ENCODE measurements at regions not wholly inside any gene's neighbourhood (a gene's known extent, or its start where the extent isn't known, plus 50 kb on each side); places are given as distances from the start of the nearest gene placed in this dataset.
"Not testable (repeated sequence)": the region's sequence is repeated elsewhere in the genome, so short reads cannot be mapped to it uniquely, and the experiment has no call there.

DNA sequence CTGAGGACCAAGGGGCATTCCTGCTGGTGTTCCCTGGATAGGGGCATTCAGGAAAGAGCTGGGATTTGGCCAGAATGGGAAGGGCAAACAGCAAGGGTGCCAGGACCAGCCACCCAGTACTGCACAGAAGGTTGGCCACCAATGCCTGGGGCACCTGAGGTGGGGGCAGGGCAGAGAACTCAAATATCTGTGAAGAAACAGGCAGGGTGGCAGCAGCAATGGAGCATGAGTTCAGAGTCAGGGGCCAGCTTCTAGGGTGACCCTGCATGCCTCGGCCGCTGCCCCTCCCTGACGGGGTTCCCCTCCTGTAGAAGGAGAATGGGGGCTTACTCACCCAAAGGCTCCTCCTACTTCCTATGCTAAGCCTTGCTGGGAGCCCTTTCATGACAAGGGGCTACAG lies 79.3 kb upstream of the SHANK2 start:
- DNase-seq: no peak

DNA sequence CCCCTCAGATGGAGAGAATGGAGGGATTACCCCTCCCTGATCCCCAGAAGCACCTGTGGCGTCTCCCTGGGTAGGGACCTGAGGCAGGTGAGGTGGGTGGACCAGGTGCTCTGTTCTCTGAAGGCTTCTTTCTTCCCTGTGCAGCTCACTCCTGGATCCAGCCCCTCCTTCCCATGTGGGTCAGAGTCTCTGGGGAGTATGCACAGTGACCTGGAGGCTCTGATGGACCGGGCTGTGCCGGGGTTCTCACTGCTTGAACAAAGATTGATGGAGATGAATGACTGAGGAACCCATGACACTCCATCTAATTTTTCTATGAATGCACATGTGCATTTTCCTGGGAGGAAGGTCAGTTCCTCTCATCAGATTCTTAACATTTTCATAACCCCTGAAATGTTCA lies 78.6 kb upstream of the SHANK2 start:
- DNase-seq: no peak

DNA sequence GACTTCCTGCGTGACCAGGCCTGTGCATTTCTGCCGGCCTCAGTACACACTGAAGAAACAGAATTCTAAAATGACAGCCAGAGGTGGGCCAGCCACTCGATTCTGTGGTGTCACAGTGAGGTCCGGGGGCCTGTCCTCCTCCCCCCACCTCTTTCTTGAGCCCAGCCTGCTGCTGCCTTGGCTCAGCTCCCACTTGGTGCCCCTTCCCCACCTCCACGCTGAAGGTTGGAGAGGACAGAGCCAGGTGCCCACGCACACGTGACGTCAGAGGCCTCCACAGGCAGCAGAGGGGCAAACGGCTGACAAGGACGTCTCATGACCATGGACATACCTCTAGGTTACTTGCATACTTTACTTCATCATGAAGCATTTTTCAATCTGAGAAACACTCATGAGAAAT lies 78.0 kb upstream of the SHANK2 start:
- DNase-seq: no peak

DNA sequence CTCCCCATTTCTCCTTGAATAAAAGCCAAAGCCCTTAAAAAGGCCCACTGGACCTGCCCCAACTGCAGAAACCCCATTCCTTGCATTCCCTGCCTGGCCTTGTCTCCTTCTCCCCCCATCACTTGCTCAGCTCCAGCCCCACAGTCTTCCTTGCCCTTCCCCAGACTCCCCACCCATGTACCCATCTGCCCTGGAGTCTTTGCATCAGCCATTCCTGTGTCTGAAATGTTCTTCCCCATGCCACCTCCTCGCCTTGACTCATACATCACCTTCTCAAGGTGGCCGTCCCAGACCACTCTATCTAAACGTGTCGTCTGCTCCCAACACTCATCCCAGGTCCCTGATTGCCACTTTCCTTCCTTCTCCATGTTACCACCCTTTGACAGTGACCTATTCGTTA lies 77.4 kb upstream of the SHANK2 start:
- DNase-seq: no peak

DNA sequence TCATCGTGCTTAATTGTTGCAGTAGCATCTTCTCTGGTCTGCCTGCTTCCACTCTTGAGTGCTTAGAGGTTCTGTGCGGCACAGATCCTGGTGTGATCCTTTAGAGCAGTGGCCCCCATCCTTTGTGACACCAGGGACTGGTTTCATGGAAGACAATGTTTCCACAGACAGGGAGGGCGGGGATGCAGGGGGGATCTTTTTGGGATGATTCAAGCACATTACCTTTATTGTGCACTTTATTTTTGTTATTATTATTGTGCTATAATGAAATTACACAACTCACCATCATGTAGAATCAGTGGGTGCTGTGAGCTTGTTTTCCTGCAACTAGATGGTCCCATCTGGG lies 76.8 kb upstream of the SHANK2 start:
- DNase-seq: no peak

DNA sequence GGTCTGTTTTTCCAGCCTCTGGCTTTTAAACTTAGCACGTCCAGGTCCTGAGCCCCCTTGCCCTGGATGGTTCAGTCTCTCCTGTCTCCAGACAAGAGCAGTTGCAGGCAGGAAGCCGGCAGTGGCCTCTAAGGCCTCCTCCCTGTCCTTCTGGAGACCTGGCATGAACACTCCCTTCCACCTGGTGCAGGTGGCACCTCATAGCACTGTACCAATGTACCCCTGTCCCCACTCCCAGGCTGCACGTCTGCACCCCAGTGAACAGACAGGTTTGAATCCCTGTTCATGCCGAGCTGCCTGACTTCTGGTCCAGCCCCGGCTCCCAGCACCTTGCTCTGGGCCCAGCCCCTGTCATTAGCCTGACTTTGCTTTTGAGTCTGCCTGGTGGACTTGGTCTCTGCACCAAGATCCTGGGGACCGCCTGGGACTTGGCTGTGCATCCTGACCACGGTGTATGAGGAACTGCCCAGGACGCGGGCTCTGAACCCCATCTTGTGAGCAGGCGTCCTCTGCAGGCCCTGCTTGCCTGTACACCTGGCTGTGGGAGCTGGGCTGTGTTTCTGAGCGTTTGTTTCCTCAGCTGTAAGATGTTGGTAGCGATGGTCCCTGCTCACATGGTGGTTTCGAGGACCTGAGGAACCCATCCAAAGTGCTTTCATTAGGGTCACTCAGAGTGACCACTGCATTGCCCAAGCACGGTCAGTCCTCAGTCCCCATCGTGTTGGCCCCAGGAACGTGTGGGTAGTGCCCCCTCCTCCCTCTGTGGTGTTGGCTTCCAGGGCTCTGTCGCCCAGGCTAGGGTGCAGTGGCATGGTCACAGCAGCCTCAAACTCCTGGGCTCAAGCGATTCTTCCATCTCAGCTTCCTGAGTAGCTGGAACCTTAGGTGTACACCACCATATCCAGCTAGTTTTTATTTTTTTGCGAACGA lies 75.0 kb upstream of the SHANK2 start:
- DNase-seq: no peak

DNA sequence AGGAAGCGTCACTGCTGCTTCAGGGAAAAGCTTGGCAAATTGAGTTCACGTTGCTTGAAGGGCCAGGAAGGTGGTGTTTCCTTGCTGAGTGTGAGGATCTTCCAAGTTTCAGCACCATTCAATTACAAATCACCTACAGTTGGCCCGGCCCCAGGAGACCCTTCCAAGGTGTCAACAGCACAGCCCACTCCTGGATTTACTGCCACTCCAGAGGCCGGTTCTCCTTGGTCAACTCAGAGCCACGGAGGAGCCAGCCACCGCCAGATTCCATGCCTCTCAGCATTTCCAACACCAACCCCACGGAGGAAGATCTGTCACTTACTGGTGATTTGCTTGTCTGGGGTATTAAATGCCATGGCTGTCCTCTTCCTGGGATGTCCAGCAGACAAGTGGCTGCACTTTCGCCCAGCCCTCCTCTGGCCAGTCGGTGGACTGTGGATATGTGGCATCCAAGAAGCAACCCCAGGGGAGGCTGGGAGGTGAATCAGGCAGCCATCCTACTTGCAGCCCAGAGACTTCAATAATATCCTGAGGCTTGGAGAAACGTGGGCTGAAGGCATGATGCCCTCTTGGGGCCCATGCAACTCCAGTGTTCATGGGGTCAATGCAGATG lies 74.1 kb upstream of the SHANK2 start:
- DNase-seq: no peak

DNA sequence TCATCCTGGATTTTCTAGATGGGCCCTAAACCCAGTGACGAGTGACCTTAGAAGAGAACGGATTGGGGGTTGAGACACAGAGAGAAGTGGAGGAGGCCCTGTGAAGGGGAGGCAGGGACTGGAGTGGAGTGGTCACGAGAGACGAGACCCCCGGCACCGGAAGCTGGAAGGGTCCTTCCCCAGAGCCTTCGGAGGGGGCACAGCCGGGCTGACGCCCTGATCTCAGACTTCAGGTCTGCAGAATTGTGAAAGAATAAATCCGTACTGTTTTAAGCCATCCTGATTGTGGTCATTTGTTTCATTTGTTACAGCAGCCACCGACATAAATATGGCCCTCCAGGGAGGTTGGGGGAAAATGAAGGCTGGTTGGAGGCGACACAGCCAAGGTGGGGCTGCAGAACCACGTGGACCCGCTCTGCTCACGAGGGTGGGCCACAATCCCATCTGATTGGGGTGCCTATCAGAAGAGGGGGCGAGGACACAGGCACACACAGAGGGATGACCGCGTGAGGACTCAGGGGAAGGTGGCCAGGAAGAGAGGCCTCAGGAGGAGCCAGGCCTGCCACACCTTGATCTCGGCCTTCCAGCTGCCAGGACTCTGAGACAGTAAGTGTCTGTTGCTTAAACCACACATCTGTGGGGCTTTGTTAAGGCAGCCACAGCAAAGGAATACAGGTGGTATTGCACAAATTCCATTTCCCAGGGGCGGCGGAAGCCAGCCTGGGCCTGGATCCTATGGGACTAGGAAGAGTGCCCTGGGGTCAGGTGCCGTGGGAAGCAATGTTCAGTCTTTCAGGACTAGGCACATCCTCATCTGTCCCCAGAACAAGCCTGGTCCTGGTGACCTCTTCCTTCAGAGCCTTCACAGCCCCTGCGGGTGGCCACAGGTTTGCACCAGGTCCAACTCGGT lies 73.3 kb upstream of the SHANK2 start:
- DNase-seq: no peak

DNA sequence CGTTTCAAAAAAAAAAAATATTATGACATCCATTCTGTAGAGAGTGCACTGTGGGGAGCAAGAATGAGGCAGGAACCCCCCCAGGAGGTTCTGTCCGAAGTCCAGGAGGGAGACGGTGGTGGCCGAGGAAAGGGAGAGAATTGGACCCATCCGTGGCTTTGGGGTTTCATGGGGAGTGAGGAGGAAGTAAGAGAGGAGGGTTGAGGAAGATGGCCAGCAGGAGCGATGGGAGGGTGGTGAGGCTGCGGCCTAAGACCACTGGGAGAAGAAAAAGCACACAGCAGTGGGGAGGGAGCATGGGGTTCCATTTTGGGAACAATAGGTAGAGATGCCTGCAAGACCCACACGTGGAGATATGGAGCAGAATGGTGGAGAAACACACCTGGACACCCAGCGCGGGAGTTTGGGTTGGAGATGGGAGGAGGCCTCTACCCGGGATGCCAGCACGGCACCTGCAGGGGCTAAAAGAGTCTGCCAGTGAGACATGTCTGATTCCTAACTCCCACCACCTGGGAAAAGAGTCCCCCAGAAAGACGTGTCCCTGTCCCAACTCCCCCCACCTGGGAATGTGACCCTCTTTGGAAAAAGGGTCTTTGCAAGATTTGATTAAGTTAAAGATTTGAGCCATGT lies 72.5 kb upstream of the SHANK2 start:
- no peak for DNase-seq

DNA sequence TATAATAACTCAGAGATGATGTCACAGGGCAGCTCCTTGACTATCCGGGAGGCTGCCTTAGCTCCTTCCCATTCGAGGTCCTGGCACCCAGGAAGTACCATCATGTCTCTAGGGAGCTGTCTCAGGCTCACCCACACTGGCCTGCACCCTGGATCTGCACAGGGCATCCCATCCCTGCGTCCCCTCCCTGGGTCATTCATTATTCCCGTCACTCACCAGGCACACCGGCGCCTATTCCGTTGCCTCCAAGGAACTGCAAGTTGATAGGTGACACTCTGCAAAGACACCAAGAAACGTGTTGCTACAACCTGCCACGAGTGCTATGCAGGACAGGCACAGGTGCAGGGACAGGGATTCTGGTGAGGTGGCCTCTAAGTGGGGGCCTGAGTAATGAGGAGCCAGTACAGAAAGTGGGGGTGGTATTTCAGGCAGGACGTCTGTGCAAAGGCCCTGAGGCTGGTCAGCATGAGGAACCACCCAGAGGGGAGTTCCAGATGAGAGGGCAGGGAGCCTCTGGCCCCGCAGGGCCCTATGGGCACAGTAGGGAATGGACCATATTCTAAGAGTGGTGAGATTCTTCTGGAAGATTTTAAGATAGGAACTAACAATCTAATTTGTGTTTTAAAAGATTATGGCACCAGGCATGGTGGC lies 71.6 kb upstream of the SHANK2 start:
- no peak for DNase-seq

DNA sequence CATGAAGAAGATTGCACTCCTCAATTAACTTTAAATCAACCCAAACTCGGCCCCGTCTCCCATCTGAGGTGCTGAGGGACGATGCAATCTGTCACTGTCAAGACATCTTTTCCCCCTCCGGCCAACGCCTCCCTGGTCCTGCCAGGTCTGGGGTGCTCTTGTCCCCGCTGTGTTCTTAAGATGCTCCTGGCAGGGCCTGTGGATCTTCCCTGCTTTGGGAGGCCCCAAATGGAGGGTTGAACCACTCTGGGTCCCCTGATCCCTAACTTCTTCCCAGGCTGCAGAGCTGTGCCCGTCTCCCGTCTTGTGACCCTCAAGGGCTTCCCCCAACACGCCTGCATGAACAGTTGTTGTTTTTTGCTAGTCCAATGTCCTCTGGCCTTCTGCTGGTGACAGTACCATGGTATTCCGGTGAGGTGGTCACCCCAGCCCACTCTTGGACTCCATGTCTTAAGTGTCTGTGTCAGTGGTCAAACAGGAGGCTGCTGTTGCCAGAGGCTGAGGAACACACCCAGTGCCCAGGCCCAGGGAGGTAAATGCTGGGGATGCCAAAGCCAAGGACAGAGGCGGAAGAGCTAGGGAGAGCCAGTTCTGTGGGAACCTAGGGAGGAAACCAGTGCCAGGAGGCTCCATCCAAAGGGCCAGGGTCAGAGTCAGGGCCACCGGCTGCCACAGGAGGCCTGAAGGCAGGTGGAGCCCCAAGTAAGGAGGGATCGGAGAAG lies 70.6 kb upstream of the SHANK2 start:
- no peak for DNase-seq

DNA sequence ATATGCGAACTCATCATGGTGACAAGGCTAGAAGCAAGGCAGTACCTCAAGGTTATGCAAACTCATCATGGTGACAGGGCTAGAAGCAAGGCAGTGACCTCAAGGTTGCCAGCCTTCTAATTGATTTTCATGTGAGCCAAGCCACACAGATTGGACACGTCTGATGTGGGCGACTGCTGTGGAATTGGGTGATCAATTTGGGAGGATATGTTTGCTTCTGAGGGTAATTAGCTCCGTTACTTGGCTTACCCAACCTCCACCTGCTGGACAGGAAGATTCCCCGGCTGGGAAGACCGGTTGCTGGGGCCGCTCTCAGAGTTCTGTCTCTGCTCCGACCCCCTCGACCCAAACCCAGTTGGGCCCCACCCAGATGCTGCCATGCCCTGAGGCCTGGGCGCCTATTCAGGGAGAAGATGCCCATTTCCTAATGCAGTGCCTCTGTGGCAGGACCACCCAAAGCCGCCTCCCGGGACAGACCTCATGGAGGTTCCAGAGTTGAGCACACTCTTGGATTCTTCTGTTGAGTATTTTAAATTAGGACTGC lies 69.9 kb upstream of the SHANK2 start:
- no peak for DNase-seq

DNA sequence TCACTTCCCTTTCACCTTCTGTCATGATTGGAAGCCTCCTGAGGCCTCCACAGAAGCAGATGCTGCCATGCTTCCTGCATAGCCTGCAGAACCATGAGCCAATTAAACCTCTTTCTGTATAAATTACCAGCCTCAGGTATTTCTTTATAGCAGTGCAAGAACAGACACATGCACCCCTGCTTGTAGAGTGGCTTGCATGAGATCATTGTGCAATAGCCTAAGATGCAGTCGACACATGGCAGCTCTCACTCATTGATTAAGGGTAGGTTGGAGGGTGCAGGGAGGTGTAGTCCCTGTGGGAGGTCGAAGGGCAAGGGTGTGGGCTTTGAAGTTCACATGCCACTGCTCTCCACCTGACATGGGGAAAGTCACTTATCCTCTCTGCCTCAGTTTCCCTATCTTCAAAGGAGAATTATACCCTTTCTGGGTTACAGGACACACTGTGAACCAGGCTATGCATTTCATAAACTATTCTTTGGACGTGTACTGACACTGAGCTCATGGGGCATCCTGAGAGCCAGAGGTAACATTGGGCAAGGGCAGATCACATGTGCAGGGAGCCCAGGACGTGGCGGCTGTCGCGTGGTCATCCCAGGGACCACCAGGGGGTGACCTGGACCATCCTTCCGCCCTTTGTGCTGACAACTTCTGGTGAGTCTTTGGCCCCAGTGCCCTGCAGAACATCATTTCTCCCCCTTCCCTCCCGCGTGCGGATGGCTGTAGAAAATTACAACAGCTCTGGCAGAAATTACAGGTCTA lies 69.2 kb upstream of the SHANK2 start:
- no peak for DNase-seq

DNA sequence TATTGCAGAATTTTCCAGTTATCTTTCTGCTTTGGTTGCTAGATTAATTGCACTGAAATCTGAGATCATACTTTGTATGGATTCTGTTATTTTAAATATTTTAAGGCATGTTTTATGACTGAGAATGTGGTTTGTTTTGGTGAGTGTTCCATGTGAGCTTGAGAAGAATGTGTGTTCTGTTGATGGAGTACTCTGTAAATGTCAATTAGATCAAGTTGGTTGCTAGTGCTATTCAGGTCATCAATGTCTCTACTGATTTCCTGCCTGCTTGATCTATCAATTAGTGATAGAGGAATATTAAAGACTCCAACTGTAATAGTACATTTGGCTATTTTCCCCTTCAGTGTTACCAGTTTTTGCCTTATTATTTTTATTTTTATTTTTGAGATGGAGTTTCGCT lies 64.3 kb upstream of the SHANK2 start:
- no peak for DNase-seq

DNA sequence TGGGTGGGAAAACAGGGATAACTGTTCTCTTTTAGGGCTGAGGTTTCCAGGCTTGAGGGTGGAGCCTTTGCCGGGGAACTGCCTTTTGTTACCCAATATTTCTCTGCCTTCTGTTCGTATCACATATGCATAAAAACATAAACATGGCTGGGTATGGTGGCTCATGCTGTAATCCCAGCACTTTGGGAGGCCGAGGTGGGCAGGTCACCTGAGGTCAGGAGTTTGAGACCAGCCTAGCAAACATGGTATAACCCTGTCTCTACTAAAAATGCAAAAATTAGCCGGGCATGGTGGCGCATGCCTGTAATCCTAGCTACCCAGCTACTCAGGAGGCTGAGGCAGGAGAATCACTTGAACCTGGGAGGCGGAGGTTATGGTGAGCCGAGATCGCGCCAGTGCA lies 60.2 kb upstream of the SHANK2 start:
- DNase-seq: not testable (repeated sequence)

DNA sequence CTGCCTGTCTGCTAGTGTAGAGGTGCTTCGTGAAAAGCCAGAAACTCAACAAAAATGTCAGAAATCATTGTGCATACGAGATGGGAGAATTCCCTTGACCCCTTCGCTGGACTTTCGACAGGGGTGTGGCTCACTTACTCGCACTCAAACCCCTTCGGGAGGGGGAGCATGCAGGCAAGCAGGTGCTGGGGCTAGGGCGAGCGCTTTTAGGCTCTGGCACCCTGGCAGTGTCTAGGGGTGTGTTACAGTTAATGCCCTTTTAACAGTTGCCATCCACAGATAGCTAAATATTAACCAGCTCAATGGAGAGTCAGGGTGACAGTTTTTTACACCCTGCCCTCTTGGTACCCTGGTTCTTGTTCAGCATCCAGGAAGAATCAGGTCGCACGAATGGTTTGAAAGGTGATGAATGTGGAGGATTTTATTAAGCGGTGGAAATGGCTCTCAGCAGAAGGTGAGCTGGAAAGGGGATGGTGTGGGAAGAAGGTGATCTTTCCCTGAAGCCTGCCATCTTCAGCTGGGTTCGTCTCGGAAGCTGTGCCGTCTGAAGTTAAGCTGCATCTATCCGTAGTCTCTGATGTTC lies 59.6 kb upstream of the SHANK2 start:
- DNase-seq: no peak

DNA sequence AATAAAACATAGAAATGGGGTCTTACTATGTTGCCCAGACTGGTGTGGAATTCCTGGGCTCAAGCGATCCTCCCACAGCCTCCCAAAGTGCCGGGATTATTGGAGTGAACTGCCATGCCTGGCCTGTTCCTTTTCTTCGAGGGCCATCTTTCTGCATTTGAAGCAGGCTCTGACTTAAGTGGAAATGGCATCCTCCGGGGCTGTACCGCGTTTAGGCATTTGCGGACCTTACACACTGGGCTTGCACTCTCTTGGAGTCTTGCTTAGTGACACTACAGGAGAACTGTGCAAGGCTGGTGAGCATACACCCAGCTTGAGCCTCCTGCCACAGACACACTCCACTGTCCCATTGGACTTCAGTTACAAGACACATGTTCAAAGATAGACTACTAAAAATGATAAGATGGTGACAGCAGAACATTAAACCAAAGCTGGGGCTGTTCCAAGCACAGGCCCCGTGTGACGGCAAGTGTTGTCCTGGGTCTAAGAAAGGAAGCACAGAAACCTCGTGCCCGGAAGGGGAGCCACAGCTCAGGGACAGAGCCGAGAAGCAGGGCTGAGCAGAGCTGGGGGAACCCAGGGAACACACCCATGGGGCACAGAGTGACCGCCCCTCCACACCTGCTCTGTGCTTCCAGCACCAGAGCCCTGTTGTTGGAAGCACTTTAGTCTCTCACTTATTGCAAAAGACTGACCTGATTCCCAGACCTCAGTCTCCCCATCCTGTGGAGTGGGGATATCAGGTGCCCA lies 59.0 kb upstream of the SHANK2 start:
- DNase-seq: no peak

DNA sequence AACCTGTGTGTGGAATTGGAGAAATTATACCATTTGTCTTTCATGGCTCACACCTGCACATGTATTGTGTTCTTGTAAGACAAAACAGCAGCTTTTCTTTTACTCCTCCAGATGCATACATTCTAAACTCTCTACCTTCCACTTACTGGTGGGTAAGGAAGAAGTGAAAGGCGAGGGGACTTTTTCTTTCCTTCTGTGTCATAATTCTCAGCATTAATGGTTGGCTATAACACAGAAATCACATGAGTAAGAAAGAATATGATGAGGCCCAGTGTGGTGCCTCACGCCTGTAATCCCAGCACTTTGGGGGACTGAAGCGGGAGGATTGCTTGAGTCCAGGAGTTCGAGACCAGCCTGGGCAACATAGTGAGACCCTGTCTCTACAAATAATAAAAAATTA lies 57.8 kb upstream of the SHANK2 start:
- DNase-seq: no peak

DNA sequence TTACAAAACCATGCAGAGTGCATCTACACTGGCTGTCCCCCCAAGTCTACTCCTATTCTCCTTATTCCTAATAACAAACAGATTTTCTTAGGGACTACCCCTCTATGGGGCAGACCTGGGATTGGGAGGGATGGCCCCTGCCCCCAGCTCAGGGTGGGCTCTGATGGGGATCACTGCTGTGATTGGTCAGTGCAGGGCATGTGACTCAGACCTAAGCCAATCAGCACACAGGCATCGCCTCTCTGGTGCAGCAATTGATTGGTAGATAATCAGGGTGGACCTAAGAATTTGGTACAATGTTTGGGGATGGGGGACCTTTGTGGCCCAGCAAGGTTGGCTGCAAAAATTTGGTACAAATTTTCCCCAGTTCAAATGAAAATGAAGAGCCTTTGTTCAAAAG lies 57.2 kb upstream of the SHANK2 start:
- no peak for DNase-seq
